HK-2 (cell line): ENCODE measurements at regions not wholly inside any gene's neighbourhood (a gene's known extent, or its start where the extent isn't known, plus 50 kb on each side); places are given as distances from the start of the nearest gene placed in this dataset.
A peak's percentile ranks its signal among the peaks of the same experiment; 100 is the strongest.

Source experiments
- DNase-seq: peaks from one replicate; pipeline ENCODE4 v3.0.0-alpha.2; 2018; ENCODE audit not compliant: unreplicated experiment

DNA sequence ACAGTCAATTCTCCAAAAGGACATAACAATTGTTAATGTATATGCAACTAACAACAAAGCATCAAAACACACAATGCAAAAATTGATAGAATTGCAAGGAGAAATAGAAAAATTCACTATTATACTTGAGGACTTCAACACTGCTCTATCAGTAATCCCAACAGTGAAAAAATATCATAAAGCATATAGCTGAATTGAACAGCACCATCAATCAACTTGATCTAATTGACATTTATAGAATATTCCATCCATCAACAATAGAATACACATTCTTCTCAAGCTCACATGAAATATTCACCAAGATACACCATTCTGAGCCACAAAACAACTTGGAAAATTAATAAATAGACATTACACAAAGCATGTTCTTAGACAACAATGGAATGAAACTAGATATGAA is 60.1 kb upstream of the ASXL3 start:
- DNase-seq: no peak

DNA sequence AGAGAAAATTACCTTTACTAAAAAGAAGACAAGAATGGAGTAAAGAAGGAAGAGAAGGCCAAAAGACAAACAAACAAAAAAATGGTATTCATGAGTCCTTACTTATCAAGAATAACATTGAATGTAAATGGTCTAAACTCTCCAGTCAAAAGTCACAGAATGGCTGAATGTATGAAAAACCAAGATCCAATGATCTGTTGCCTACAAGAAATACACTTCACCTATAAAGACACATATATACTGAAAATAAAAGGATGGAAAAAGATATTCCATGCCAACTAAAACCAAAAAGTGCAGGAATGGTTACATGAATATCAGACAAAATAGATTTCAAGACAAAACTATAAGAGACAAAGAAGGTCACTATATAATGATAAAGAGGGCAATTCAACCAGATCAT is 65.0 kb upstream of the ASXL3 start:
- DNase-seq: no peak

- DNase-seq: no peak
Measured at GRCh38 chr18:33507019-33507418, 66.5 kb upstream of the CCDC178 start.

GRCh38 chr18:33505798-33506197 is 65.3 kb upstream of the CCDC178 start:
- DNase-seq: no peak

DNA sequence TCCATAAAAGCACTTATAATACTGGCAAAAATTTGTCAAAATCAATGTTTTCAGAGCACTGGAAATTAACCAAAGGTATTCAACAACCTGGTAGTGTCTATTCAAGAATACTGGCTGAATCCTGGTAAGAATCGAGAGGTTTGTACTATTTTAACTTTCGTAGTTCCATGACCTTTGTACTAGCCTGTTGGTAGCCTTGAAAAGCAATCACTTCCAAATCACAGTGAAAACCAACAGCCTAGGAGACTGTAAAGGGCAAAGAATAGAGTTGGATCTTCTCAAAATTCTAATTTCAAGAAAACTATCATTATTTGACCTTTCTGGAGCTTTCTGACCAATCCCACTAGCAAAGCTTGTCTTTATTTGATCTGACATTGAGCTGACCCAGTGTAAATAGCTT is 64.8 kb upstream of the CCDC178 start:
- DNase-seq: no peak

DNA sequence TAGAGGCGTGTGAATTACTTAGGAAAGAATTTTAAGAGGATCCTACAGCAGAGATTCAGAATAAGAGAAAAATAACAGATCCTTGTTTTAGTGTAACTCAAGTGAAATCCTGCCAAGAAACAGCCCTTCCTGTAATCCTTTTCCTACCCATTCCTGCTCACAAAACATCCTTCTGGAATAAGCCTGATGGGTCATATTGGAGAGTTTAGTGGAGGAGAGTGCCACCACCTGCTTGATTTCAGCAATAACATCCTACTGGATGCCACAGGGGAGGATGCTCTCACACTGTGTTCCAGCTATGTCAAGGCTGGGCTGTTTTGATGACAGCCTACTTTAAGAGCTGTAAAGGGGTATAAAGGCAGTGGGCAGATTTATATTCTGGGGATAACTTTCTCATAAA is 54.8 kb upstream of the CCDC178 start:
- peak; percentile 2 for DNase-seq
